Upper lobe of left lung (tissue), 4 donors: ENCODE measurements at regions not wholly inside any gene's neighbourhood (a gene's known extent, or its start where the extent isn't known, plus 50 kb on each side); places are given as distances from the start of the nearest gene placed in this dataset.

Source experiments
- CTCF ChIP-seq, 6 experiments: fragments of 450-650 bp in 4 of 6; fragments of 200-600 bp in 2 of 6; sonication (generic) in 2 of 6; IDR thresholded peaks; one replicate each; pipeline ENCODE4 v1.5.1; 2016 to 2019; ENCODE audit warnings: antibody characterized with exemption in 6 of 6
- EP300 ChIP-seq, 4 donors: sonication (generic); formaldehyde crosslinking; IDR thresholded peaks; one replicate each; pipeline ENCODE4 v1.5.1; 2017; ENCODE audit warnings: antibody characterized with exemption in 4 of 4, control low read depth in 2 of 4
- POLR2AphosphoS5 ChIP-seq, 2 donors: sonication (generic); formaldehyde crosslinking; IDR thresholded peaks; one replicate each; pipeline ENCODE4 v1.5.1; 2017; ENCODE audit warnings: antibody characterized with exemption in 2 of 2

GRCh38 chr7:84387595-84387994 is 193.0 kb upstream of the SEMA3A start:
- no peak for TF ChIP-seq CTCF (IDR thresholded peaks at IDR 0.05)
- no peak for TF ChIP-seq POLR2AphosphoS5 (IDR thresholded peaks at IDR 0.05)
- TF ChIP-seq EP300 (IDR thresholded peaks at IDR 0.05): no peak
